ENCODE measurements at regions not wholly inside any gene's neighbourhood (a gene's known extent, or its start where the extent isn't known, plus 50 kb on each side); places are given as distances from the start of the nearest gene placed in this dataset.

- H2AFZ ChIP-seq (ENCODE audit: low read length) = no peak overlapping the region
- H3K4me1 ChIP-seq (ENCODE audit: low read length) = no peaks in the 10 kb centered on the region
- H3K9ac ChIP-seq (ENCODE audit: low read length) = no peak overlapping the region
- H3K4me2 ChIP-seq (ENCODE audit: low read depth, low read length) = no peak overlapping the region
- H3K27ac ChIP-seq (ENCODE audit: low read length) = no peak overlapping the region
- H3K27me3 ChIP-seq (replicated peaks; ENCODE audit: insufficient read depth, low read length) = no peaks in the 10 kb centered on the region
- no peak overlapping the region for H3K4me3 ChIP-seq (ENCODE audit: low read length)
- no peaks in the 10 kb centered on the region for H3K79me2 ChIP-seq (ENCODE audit: low read length)
- no peaks in the 10 kb centered on the region for H3K9me3 ChIP-seq (replicated peaks; ENCODE audit: insufficient read depth, low read length)
- DNase-seq = no peak
- no peaks in the 10 kb centered on the region for H3K36me3 ChIP-seq (replicated peaks; ENCODE audit: insufficient read depth, low read length)
- TF ChIP-seq CTCF (IDR thresholded peaks at IDR 0.05; ENCODE audit: low read length) = no peak
- no peak for TF ChIP-seq EZH2phosphoT487 (IDR thresholded peaks at IDR 0.05; ENCODE audit: low read length)
- no peak for TF ChIP-seq EZH2 (optimal IDR thresholded peaks at IDR 0.05; ENCODE audit: low read depth, low read length)
- no peaks in the 10 kb centered on the region for H3K9me2 ChIP-seq (replicated peaks; ENCODE audit: insufficient read depth, low read length)
- H3F3A ChIP-seq (ENCODE audit: insufficient read depth, low read length) = no peaks in the 10 kb centered on the region
- no peaks in the 10 kb centered on the region for H4K20me1 ChIP-seq (ENCODE audit: insufficient read depth, low read length)
Measured at GRCh38 chr5:2295476-2295875, 412.8 kb upstream of the IRX4 start.

- no peak for DNase-seq
- no peak for TF ChIP-seq EZH2phosphoT487 (IDR thresholded peaks at IDR 0.05; ENCODE audit: low read length)
- TF ChIP-seq CTCF (IDR thresholded peaks at IDR 0.05; ENCODE audit: low read length) = no peak
- TF ChIP-seq EZH2 (optimal IDR thresholded peaks at IDR 0.05; ENCODE audit: low read depth, low read length) = no peak
- Histone ChIP-seq H3K9me3 (replicated peaks; ENCODE audit: insufficient read depth, low read length) (no peaks in the 10 kb centered on the region), H3K36me3 (replicated peaks; ENCODE audit: insufficient read depth, low read length) (no peaks in the 10 kb centered on the region), H3K9ac (ENCODE audit: low read length) (no peak overlapping the region), H4K20me1 (ENCODE audit: insufficient read depth, low read length) (no peaks in the 10 kb centered on the region), H3K27ac (ENCODE audit: low read length) (no peak overlapping the region), H3K79me2 (ENCODE audit: low read length) (no peaks in the 10 kb centered on the region), H2AFZ (ENCODE audit: low read length) (no peak overlapping the region), H3K27me3 (replicated peaks; ENCODE audit: insufficient read depth, low read length) (no peaks in the 10 kb centered on the region), H3K9me2 (replicated peaks; ENCODE audit: insufficient read depth, low read length) (no peaks in the 10 kb centered on the region), H3K4me3 (ENCODE audit: low read length) (no peak overlapping the region), H3F3A (ENCODE audit: insufficient read depth, low read length) (no peaks in the 10 kb centered on the region), H3K4me1 (ENCODE audit: low read length) (no peaks in the 10 kb centered on the region), H3K4me2 (ENCODE audit: low read depth, low read length) (no peak overlapping the region)
Measured at GRCh38 chr5:2293906-2294305, 411.2 kb upstream of the IRX4 start.

GRCh38 chr5:2291146-2291840 lies 408.6 kb upstream of the IRX4 start:
- H3K4me3 ChIP-seq (ENCODE audit: low read length) = no peak overlapping the region
- H3K9ac ChIP-seq (ENCODE audit: low read length) = no peak overlapping the region
- H3K27ac ChIP-seq (ENCODE audit: low read length) = no peak overlapping the region
- H4K20me1 ChIP-seq (ENCODE audit: insufficient read depth, low read length) = no peaks in the 10 kb centered on the region
- no peaks in the 10 kb centered on the region for H3K36me3 ChIP-seq (replicated peaks; ENCODE audit: insufficient read depth, low read length)
- no peaks in the 10 kb centered on the region for H3F3A ChIP-seq (ENCODE audit: insufficient read depth, low read length)
- no peaks in the 10 kb centered on the region for H3K79me2 ChIP-seq (ENCODE audit: low read length)
- no peaks in the 10 kb centered on the region for H3K9me2 ChIP-seq (replicated peaks; ENCODE audit: insufficient read depth, low read length)
- TF ChIP-seq EZH2phosphoT487 (IDR thresholded peaks at IDR 0.05; ENCODE audit: low read length) (no peak), CTCF (IDR thresholded peaks at IDR 0.05; ENCODE audit: low read length) (no peak), EZH2 (optimal IDR thresholded peaks at IDR 0.05; ENCODE audit: low read depth, low read length) (no peak)
- H3K4me2 ChIP-seq (ENCODE audit: low read depth, low read length) = no peak overlapping the region
- H3K4me1 ChIP-seq (ENCODE audit: low read length) = no peaks in the 10 kb centered on the region
- no peak overlapping the region for H2AFZ ChIP-seq (ENCODE audit: low read length)
- H3K27me3 ChIP-seq (replicated peaks; ENCODE audit: insufficient read depth, low read length) = no peaks in the 10 kb centered on the region
- no peaks in the 10 kb centered on the region for H3K9me3 ChIP-seq (replicated peaks; ENCODE audit: insufficient read depth, low read length)
- DNase-seq = no peak
